ENCODE measurements at regions not wholly inside any gene's neighbourhood (a gene's known extent, or its start where the extent isn't known, plus 50 kb on each side); places are given as distances from the start of the nearest gene placed in this dataset.

GRCh38 chr2:12666445-12666844, 50.3 kb upstream of the TRIB2 start:
- TF ChIP-seq, protein P1, sequence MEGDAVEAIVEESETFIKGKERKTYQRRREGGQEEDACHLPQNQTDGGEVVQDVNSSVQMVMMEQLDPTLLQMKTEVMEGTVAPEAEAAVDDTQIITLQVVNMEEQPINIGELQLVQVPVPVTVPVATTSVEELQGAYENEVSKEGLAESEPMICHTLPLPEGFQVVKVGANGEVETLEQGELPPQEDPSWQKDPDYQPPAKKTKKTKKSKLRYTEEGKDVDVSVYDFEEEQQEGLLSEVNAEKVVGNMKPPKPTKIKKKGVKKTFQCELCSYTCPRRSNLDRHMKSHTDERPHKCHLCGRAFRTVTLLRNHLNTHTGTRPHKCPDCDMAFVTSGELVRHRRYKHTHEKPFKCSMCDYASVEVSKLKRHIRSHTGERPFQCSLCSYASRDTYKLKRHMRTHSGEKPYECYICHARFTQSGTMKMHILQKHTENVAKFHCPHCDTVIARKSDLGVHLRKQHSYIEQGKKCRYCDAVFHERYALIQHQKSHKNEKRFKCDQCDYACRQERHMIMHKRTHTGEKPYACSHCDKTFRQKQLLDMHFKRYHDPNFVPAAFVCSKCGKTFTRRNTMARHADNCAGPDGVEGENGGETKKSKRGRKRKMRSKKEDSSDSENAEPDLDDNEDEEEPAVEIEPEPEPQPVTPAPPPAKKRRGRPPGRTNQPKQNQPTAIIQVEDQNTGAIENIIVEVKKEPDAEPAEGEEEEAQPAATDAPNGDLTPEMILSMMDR (optimal IDR thresholded peaks at IDR 0.05 in 1 of 3, IDR thresholded peaks at IDR 0.05 in 1 of 3, conservative IDR thresholded peaks at IDR 0.05 in 1 of 3; ENCODE audit: extremely low read depth in 1 of 3, insufficient read depth in 2 of 3, low read length in 3 of 3), result no peak
- TF ChIP-seq EZH2 (IDR thresholded peaks at IDR 0.05; ENCODE audit: low read length), result no peak
